OCI-LY7 (cell line): ENCODE measurements at regions not wholly inside any gene's neighbourhood (a gene's known extent, or its start where the extent isn't known, plus 50 kb on each side); places are given as distances from the start of the nearest gene placed in this dataset.

ENCODE experiments used
- BruUV-seq: library from RNA; stranded (reverse); fragments of 400-500 nt; replicated peaks from 2 replicates; lab custom pipeline; 2021; lab: Mats Ljungman, UMichigan
- CTCF ChIA-PET: fragments of 300-600 bp; sonication (Branson Sonifier 250); formaldehyde crosslinking; loops from one replicate; lab custom pipeline; 2022; ENCODE audit warnings: antibody characterized with exemption; ENCODE audit not compliant: unreplicated experiment; lab: Charles Lee
- POLR2A ChIA-PET: fragments of 300-600 bp; sonication (Branson Sonifier 250); formaldehyde crosslinking; loops from one replicate; lab custom pipeline; 2022; ENCODE audit warnings: antibody characterized with exemption; lab: Charles Lee
- DNase-seq: peaks from one replicate; pipeline ENCODE4 v3.0.0-alpha.2; 2015; ENCODE audit warnings: low spot score
- H2AFZ ChIP-seq: fragments of 200-600 bp; sonication (generic), shearing (Covaris generic); 2 replicates; pipeline ENCODE4 v1.6.1; 2014; ENCODE audit warnings: mild to moderate bottlenecking, antibody characterized with exemption, low read length, moderate library complexity
- H3K27ac ChIP-seq: fragments of 200-600 bp; sonication (generic); 2 replicates; pipeline ENCODE4 v1.5.1; 2014; ENCODE audit warnings: mixed run types, low read depth, mild to moderate bottlenecking, moderate library complexity, low read length, inconsistent platforms; ENCODE audit not compliant: poor library complexity, severe bottlenecking
- H3K36me3 ChIP-seq: fragments of 200-600 bp; sonication (generic); 2 replicates; pipeline ENCODE4 v1.6.1; 2014; ENCODE audit warnings: mild to moderate bottlenecking, antibody characterized with exemption, low read length, moderate library complexity, mixed read lengths; ENCODE audit not compliant: insufficient read depth
- H3K4me1 ChIP-seq: fragments of 200-600 bp; sonication (generic); 2 replicates; pipeline ENCODE4 v1.5.1; 2014; ENCODE audit warnings: mild to moderate bottlenecking, low read length; ENCODE audit not compliant: insufficient read depth, poor library complexity, severe bottlenecking
- H3K4me2 ChIP-seq: fragments of 200-600 bp; sonication (generic); 2 replicates; pipeline ENCODE4 v1.6.1; 2014; ENCODE audit warnings: mild to moderate bottlenecking, low read length
- H3K4me3 ChIP-seq: fragments of 200-600 bp; sonication (generic); 2 replicates; pipeline ENCODE4 v1.5.1; 2014; ENCODE audit warnings: mild to moderate bottlenecking, low read depth, low read length; ENCODE audit not compliant: poor library complexity, severe bottlenecking
- H3K79me2 ChIP-seq: fragments of 200-600 bp; sonication (generic); 2 replicates; pipeline ENCODE4 v1.6.1; 2016; ENCODE audit warnings: low read depth, mild to moderate bottlenecking, low read length, moderate library complexity, mixed read lengths; ENCODE audit not compliant: insufficient read depth
- H3K9me2 ChIP-seq: fragments of 200-600 bp; sonication (generic); 2 replicates; pipeline ENCODE4 v1.6.1; 2016; ENCODE audit warnings: mild to moderate bottlenecking, low read length, mixed read lengths; ENCODE audit not compliant: insufficient read depth
- H3K9me3 ChIP-seq: fragments of 200-600 bp; sonication (generic); 2 replicates; pipeline ENCODE4 v1.6.1; 2014; ENCODE audit warnings: mild to moderate bottlenecking, mixed run types, low read length, mixed read lengths
- H4K20me1 ChIP-seq: fragments of 200-600 bp; sonication (generic); 2 replicates; pipeline ENCODE4 v1.6.1; 2014; ENCODE audit warnings: mild to moderate bottlenecking, antibody characterized with exemption, low read length, moderate library complexity, mixed read lengths; ENCODE audit not compliant: insufficient read depth
- CTCF ChIP-seq: fragments of 200-600 bp; sonication (generic); conservative IDR thresholded peaks from 2 replicates; pipeline ENCODE4 v1.5.1; 2014; ENCODE audit warnings: mild to moderate bottlenecking, antibody characterized with exemption, low read length, moderate library complexity, mixed read lengths
- EZH2phosphoT487 ChIP-seq: fragments of 200-600 bp; sonication (generic); IDR thresholded peaks from 2 replicates; pipeline ENCODE4 v1.6.1; 2018; ENCODE audit warnings: low read depth, borderline replicate concordance, mild to moderate bottlenecking, mixed run types, antibody characterized with exemption, low read length, moderate library complexity, mixed read lengths
- intact Hi-C: fragments of 100-400 bp; cut with micrococcal nuclease; formaldehyde crosslinking; loops from one replicate; pipeline ENCODE4 v1.10.0; 2022; ENCODE audit not compliant: unreplicated experiment

- H3K9me3 ChIP-seq = no peaks in the 10 kb centered on the region
- H3K27ac ChIP-seq = no peak overlapping the region
- BruUV-seq = no TSS peak
- H3K4me1 ChIP-seq = no peaks in the 10 kb centered on the region
- H3K36me3 ChIP-seq = no peaks in the 10 kb centered on the region
- H3K9me2 ChIP-seq = no peaks in the 10 kb centered on the region
- POLR2A ChIA-PET = no interaction called here
- no peak overlapping the region for H2AFZ ChIP-seq
- no peaks in the 10 kb centered on the region for H3K79me2 ChIP-seq
- H3K4me2 ChIP-seq = no peak overlapping the region
- TF ChIP-seq EZH2phosphoT487 (no peak), CTCF (no peak)
- no peaks in the 10 kb centered on the region for H4K20me1 ChIP-seq
- H3K4me3 ChIP-seq = no peak overlapping the region
- intact Hi-C loops = no loop called here
- no peak for DNase-seq
- CTCF ChIA-PET = no interaction called here
Observed at GRCh38 chr16:60636117-60636516, 1400.1 kb downstream of the CDH8 start.

GRCh38 chr16:60635548-60635947 is 1400.7 kb downstream of the CDH8 start:
- TF ChIP-seq EZH2phosphoT487 (no peak), CTCF (no peak)
- Histone ChIP-seq H3K36me3 (no peaks in the 10 kb centered on the region), H3K4me3 (no peak overlapping the region), H2AFZ (no peak overlapping the region), H3K4me2 (no peak overlapping the region), H4K20me1 (no peaks in the 10 kb centered on the region), H3K4me1 (no peaks in the 10 kb centered on the region), H3K27ac (no peak overlapping the region), H3K9me2 (no peaks in the 10 kb centered on the region), H3K9me3 (no peaks in the 10 kb centered on the region), H3K79me2 (no peaks in the 10 kb centered on the region)
- no TSS peak for BruUV-seq
- intact Hi-C loops = no loop called here
- CTCF ChIA-PET = no interaction called here
- POLR2A ChIA-PET = no interaction called here
- no peak for DNase-seq

- Histone ChIP-seq H3K27ac (no peak overlapping the region), H3K79me2 (no peaks in the 10 kb centered on the region), H3K9me2 (no peaks in the 10 kb centered on the region), H3K9me3 (no peaks in the 10 kb centered on the region), H4K20me1 (no peaks in the 10 kb centered on the region), H3K4me2 (no peak overlapping the region), H3K36me3 (no peaks in the 10 kb centered on the region), H3K4me3 (no peak overlapping the region), H3K4me1 (no peaks in the 10 kb centered on the region), H2AFZ (no peak overlapping the region)
- CTCF ChIA-PET = no interaction called here
- TF ChIP-seq EZH2phosphoT487 (no peak), CTCF (no peak)
- POLR2A ChIA-PET = no interaction called here
- intact Hi-C loops = no loop called here
- DNase-seq = no peak
- BruUV-seq = no TSS peak
Observed at GRCh38 chr16:60611844-60612243, 1424.4 kb downstream of the CDH8 start.
